VCaP (cell line): ENCODE measurements at regions not wholly inside any gene's neighbourhood (a gene's known extent, or its start where the extent isn't known, plus 50 kb on each side); places are given as distances from the start of the nearest gene placed in this dataset.
A peak's percentile ranks its signal among the peaks of the same experiment; 100 is the strongest.

Experiments
- H3K27ac ChIP-seq: fragments of 450-650 bp; 2 replicates; pipeline ENCODE4 v1.5.1; 2017
- CTCF ChIP-seq: fragments of 450-650 bp; conservative IDR thresholded peaks from 2 replicates; pipeline ENCODE4 v1.5.1; 2017; ENCODE audit warnings: mild to moderate bottlenecking, moderate library complexity

- no peak for TF ChIP-seq CTCF
- H3K27ac ChIP-seq = no peak overlapping the region
Observed at GRCh38 chr18:78072375-78072774, 822.7 kb downstream of the GALR1 start.

GRCh38 chr18:78073275-78073674, 823.6 kb downstream of the GALR1 start:
- TF ChIP-seq CTCF = peak; percentile 78
- no peak overlapping the region for H3K27ac ChIP-seq

GRCh38 chr18:78074400-78075020, 824.9 kb downstream of the GALR1 start:
- peak; percentile 69 for TF ChIP-seq CTCF
- H3K27ac ChIP-seq = no peak overlapping the region

GRCh38 chr18:78080081-78080480, 830.4 kb downstream of the GALR1 start:
- no peak for TF ChIP-seq CTCF
- no peak overlapping the region for H3K27ac ChIP-seq

GRCh38 chr18:78080761-78081160, 831.1 kb downstream of the GALR1 start:
- no peak overlapping the region for H3K27ac ChIP-seq
- TF ChIP-seq CTCF = no peak

GRCh38 chr18:78082816-78083215, 833.2 kb downstream of the GALR1 start:
- no peak for TF ChIP-seq CTCF
- no peak overlapping the region for H3K27ac ChIP-seq

GRCh38 chr18:78085241-78086185, 835.9 kb downstream of the GALR1 start:
- no peak overlapping the region for H3K27ac ChIP-seq
- no peak for TF ChIP-seq CTCF
